ENCODE measurements at regions not wholly inside any gene's neighbourhood (a gene's known extent, or its start where the extent isn't known, plus 50 kb on each side); places are given as distances from the start of the nearest gene placed in this dataset.
"Not testable (repeated sequence)": the region's sequence is repeated elsewhere in the genome, so short reads cannot be mapped to it uniquely, and the experiment has no call there.

GRCh38 chr9:134562146-134562849 lies 79.3 kb upstream of the COL5A1 start:
- DNase-seq: no peak

- DNase-seq: no peak
Measured at GRCh38 chr9:134563397-134563796, 78.2 kb upstream of the COL5A1 start.

DNA sequence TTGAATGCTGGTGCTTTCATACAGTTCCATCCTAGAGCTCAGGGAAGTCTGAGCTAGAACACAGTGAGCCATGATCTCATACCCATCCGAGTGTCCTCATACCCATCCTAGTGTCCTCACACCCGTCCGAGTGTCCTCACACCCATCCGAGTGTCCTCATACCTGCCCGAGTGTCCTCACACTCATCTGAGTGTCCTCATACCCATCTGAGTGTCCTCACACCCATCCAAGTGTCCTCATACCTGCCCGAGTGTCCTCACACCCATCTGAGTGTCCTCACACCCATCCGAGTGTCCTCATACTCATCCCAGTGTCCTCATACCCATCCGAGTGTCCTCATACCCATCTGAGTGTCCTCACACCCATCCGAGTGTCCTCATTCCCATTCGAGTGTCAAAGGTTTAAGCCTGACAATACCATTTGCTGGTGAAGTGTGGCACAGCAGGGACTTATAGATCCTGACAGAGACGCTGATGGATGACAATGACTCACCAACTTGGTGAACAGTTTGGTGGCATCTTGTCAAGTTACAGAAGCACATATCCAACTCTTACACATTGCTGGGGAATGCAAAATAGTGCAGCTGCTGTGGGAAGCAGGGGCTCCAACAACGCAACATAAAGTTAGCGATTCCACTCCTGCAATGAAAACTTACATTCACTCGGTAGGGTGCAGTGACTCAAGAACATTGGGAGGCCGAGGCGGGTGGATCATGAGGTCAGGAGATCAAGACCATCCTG lies 77.0 kb upstream of the COL5A1 start:
- no peak for DNase-seq

GRCh38 chr9:134565316-134565915 lies 76.2 kb upstream of the COL5A1 start:
- DNase-seq: no peak

DNA sequence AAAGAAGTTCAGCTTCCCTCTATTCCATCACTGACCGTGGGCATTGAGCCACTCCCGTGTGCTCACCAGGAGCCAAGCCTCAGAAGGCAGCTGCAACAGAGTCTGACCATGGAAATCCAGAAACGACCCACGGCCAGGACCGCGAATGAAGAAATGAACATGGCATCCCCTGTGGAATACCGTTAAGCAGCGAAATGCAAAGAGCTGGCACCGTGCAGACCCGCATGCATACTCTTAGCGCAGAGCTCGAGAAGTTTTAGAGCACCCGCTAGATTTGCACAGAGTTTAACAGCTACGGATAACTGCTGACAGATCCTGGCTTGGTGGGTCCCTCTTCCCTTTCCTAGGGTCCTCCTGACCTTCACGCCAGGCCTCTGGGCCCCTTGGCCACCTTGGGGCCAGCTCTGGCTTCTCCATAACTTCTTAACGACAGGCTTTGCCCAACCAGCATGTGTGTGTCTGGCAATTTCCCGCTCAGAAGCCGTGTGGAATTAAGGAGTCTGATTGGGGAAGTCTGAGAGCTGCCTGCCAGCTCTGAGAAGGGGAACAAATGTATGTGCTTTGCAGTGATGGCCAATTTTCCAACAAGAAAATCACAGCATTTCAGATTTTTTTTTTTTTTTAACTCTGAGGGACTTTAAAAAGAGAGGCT lies 75.3 kb upstream of the COL5A1 start:
- no peak for DNase-seq

DNA sequence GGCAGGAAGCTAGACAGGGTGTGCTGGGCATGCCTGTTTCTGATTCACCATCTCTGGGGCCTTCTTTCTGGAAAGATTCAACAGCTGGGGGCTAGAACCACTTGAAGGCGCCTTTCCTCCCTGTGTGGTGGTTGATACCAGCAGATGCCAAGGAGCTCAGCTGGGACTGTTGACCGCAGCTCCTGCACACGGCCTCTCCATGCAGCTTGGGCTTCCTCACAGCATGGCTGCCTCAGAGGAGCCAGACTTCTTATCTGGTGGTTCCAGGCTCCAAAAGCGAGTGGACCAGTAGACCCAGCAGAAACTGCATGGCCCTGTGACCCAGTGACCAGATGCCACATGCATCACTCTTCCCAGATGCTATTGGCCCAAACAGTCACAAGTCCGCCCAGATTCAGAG lies 74.7 kb upstream of the COL5A1 start:
- no peak for DNase-seq

- no peak for DNase-seq
Measured at GRCh38 chr9:134568116-134568515, 73.5 kb upstream of the COL5A1 start.

DNA sequence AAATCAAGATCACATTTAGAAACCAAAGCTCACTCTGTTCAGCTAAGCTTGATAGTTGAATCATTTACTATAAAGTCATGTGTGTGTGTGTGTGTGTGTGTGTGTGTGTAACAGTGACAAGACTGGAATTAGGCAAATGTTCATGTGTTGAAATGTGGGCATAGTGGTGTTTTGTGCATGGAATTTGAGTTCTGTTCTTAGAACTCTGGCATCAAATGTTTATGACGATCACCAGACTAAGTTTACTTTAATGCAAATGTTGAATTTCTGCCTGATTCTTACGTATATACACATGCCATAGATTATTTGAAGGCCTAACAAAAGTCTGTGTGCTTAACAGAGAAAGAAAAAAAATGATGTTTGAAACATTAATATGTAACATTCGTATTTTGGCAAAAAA lies 72.8 kb upstream of the COL5A1 start:
- no peak for DNase-seq

DNA sequence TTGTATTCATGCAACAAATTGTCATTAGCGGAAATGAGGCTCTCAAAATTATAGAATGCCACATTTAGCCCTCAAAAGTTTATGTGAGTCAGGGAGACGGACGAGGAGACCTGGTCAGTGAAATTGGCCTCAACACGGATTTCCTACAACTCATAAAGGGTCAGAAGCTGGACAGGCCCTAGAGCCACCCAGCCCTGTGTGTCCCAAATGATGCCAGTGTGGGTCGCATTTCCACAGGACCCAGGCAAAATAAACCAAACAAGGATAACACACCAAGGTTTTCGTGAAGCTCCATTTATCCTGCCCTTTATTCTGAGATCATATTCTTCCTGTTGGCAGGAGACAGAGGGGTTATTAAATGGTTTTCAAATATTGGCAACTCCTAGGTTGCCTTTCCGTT lies 72.0 kb upstream of the COL5A1 start:
- no peak for DNase-seq

DNA sequence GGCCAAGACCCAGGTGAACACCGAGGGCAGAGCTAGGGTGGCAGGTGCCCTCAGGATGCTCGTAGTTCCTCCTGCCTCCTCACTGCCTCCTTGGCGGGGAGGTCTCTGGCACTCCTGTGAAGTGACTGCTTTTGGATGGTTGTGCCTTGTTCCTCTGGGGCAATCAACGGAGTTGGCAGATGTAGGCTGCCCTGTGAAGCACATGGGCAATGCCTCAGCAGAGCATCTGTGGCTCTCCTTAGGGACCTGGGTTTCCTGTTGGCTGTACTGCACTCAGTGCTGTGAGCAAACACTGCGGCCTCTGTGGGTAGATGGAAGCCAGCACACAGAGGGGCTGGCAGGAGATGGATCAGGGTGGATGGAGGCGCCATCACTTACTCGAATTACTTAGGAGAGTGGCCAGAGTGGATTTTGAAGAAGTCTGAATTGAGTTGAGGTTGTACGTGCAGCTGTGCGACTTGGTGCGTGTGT lies 71.4 kb upstream of the COL5A1 start:
- no peak for DNase-seq

- DNase-seq: no peak
Measured at GRCh38 chr9:134570711-134571325, 70.8 kb upstream of the COL5A1 start.

DNA sequence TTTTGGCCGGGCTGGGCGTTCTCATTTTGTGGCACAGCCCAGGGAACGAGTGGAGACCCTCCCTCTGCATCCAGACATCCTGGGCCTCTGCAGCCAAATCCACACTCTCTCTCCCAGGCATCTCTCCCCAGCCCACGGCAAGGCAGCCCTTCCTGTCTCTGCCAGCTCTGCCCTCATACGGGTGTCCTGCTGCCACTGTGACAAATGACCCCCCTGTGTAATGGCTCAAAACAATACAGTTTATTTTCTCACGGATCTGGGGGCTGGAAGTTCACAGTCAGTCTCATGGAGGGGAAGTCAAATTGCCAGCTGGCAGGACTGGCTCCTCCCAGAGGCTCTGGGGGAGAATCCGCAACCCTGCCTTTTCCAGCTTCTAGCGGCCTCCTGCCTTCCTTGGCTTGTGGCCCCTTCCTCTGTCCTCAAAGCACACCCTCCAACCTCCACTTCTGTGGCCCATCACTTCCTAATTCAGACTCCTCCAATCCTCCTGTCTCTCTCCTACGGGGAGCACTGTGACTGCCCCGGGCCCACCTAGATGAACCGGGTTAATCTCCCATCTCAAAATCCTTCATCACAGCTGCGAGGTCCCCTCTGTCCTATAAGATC lies 70.2 kb upstream of the COL5A1 start:
- DNase-seq: no peak

DNA sequence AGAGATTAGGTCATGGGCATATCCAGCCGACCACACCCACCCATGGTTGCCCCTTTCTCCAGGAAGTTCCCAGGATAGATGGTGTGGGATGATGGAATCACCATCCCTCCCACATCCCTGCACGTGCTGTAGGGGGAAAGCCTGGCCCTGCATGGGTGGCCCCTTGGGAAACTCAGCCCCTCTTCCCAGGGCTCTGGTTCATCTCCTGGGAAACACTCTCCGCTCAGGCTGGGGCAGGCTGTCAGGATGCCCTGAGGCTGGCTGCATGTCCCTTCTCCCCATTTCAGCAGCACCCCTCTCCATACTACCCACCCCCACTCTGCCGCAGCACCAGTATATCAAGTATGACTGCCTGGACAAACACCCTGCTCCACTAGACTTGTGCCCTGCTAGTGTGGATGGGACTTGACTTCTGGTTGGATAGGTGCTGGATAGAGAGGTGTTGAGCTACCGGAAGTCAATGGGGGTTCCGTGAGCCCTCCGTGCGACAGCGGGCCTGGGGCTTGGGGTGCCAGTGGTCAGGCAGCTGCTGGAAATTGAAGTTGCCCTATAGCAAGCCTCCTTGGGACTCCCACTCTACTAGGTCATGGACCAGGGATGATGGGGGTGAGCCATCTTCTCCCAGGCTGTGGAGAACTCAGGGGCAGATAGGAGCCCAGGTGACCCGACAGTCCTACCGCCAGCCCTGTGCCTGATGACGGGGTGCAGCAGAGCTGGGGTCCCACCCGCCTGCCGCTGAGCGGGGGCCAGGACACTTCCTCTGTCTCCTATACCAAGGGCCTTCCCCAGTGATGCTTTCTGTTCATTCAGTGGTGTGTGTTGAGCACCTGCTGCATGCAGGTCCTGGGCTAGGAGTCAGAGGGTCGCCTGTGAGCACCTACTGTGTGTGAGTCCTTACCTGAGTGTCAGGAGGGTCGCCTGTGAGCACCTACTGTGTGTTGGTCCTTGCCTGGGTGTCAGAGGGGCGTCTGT lies 69.4 kb upstream of the COL5A1 start:
- peak; percentile 22 to 36 (median 31) for DNase-seq

DNA sequence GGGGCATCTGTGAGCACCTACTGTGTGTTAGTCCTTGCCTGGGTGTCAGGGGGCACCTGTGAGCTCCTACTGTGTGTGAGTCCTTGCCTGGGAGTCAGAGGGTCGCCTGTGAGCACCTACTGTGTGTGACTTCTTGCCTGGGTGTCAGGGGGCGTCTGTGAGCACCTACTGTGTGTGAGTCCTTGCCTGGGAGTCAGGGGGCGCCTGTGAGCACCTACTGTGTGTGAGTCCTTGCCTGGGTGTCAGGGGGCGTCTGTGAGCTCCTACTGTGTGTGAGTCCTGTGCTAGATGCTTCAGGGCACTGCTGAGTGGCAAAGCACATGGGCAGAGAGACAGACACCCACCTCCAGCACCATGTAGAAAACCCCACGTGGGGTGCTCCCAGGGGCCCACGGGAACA lies 66.9 kb upstream of the COL5A1 start:
- not testable (repeated sequence) for DNase-seq

- no peak for DNase-seq
Measured at GRCh38 chr9:134575103-134575900, 66.3 kb upstream of the COL5A1 start.

- DNase-seq: no peak
Measured at GRCh38 chr9:134575901-134576176, 65.8 kb upstream of the COL5A1 start.

GRCh38 chr9:134585021-134585561 lies 56.5 kb upstream of the COL5A1 start:
- no peak for DNase-seq

GRCh38 chr9:134585746-134586706 lies 55.6 kb upstream of the COL5A1 start:
- peak in 2 of 3 donors; percentile 14 to 28 for DNase-seq

DNA sequence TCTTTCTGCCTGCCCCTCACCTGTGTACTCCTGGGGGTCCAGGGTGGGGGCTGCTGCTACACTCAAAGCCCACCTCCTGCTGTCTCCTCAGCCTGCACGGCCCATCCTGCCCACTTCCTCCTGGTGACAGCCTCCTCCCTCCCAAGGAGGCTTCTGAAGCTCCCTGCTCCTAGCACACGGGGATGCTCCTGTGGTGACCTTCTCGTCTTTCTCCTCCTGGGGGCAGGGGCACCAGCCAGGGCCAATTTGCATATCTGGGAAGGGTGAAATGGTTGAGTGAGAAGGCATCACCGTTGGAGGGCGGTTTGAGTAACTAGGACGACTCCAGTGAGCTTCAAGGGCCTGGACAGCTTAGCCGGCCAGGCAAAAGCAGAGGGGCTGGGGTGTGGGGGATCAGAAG lies 51.9 kb upstream of the COL5A1 start:
- DNase-seq: no peak

Measured in suppressor macrophage treated with lipopolysaccharide for 1 hour (primary cell).